ENCODE measurements at regions not wholly inside any gene's neighbourhood (a gene's known extent, or its start where the extent isn't known, plus 50 kb on each side); places are given as distances from the start of the nearest gene placed in this dataset.
"Not testable (repeated sequence)": the region's sequence is repeated elsewhere in the genome, so short reads cannot be mapped to it uniquely, and the experiment has no call there.

- H3K27me3 ChIP-seq (ENCODE audit: insufficient read depth in 3 of 3, low read length in 2 of 3); H3K36me3 ChIP-seq (ENCODE audit: insufficient read depth in 1 of 2, low read depth in 1 of 2); H3K4me1 ChIP-seq; H3K4me3 ChIP-seq; H3K27ac ChIP-seq; intact Hi-C loops (cut with DNase I); H3K9me3 ChIP-seq; DNase-seq; ATAC-seq: not testable (repeated sequence)
- WGBS, 3 donors = 11 to 17% (median 15%) methylated on average over 11 to 13 of the region's 15 CpGs
Observed at GRCh38 chr20:64327223-64327549, 71.6 kb downstream of the PCMTD2 start.

- intact Hi-C loops (cut with DNase I); H3K4me3 ChIP-seq; H3K36me3 ChIP-seq (ENCODE audit: insufficient read depth in 1 of 2, low read depth in 1 of 2); H3K9me3 ChIP-seq; H3K4me1 ChIP-seq; H3K27ac ChIP-seq: not testable (repeated sequence)
- ATAC-seq (peak; percentile 72 to 94 (median 89)), DNase-seq (peak in 1 of 2 donors; percentile 47)
- H3K27me3 ChIP-seq (ENCODE audit: insufficient read depth in 3 of 3, low read length in 2 of 3) = peaks cover 0 to 11% (median 2%) of the 10 kb centered on the region in 3 donors
- 1% methylated on average over 8 to 46 of the region's 74 CpGs for whole genome bisulfite sequencing, 3 donors
Observed at GRCh38 chr20:64327550-64328317, 72.2 kb downstream of the PCMTD2 start.

GRCh38 chr20:64328595-64329250 lies 73.2 kb downstream of the PCMTD2 start:
- peaks cover 0 to 11% (median 2%) of the 10 kb centered on the region in 3 donors for H3K27me3 ChIP-seq (ENCODE audit: insufficient read depth in 3 of 3, low read length in 2 of 3)
- intact Hi-C loops (cut with DNase I); ATAC-seq; H3K4me1 ChIP-seq; H3K4me3 ChIP-seq; H3K9me3 ChIP-seq; H3K27ac ChIP-seq; DNase-seq; H3K36me3 ChIP-seq (ENCODE audit: insufficient read depth in 1 of 2, low read depth in 1 of 2): not testable (repeated sequence)
- WGBS, 3 donors = 44 to 49% (median 46%) methylated on average over 7 of the region's 9 CpGs

- H3K27ac ChIP-seq; H3K4me3 ChIP-seq; DNase-seq; H3K36me3 ChIP-seq (ENCODE audit: insufficient read depth in 1 of 2, low read depth in 1 of 2); H3K9me3 ChIP-seq; H3K4me1 ChIP-seq; ATAC-seq; H3K27me3 ChIP-seq (ENCODE audit: insufficient read depth in 3 of 3, low read length in 2 of 3); intact Hi-C loops (cut with DNase I): not testable (repeated sequence)
Observed at GRCh38 chr20:64332627-64333026, 77.1 kb downstream of the PCMTD2 start.

All from psoas muscle (tissue), 7 donors.